ENCODE measurements at regions not wholly inside any gene's neighbourhood (a gene's known extent, or its start where the extent isn't known, plus 50 kb on each side); places are given as distances from the start of the nearest gene placed in this dataset.

- TF ChIP-seq CTCF (IDR thresholded peaks at IDR 0.05; ENCODE audit: insufficient read depth, low read depth, low read length): no peak
- TF ChIP-seq EZH2 (IDR thresholded peaks at IDR 0.05; ENCODE audit: insufficient read depth, low read length): no peak
Measured at GRCh38 chr13:30832845-30833332, 73.2 kb upstream of the MEDAG start.

All from astrocyte (in vitro differentiated cells and primary cell).